Upper lobe of left lung (tissue), 6 donors: ENCODE measurements at regions not wholly inside any gene's neighbourhood (a gene's known extent, or its start where the extent isn't known, plus 50 kb on each side); places are given as distances from the start of the nearest gene placed in this dataset.
A peak's percentile ranks its signal among the peaks of the same experiment; 100 is the strongest.

Experiments used
- ATAC-seq, 2 donors: fragments of 200-7000 bp; cut with Tn5 transposase; one replicate each; pipeline ENCODE4 v1.9.1; 2022; ENCODE audit warnings: mild to moderate bottlenecking in 2 of 2, moderate library complexity in 2 of 2; ENCODE audit not compliant: low FRiP score in 2 of 2
- DNase-seq, 2 donors: peaks; one replicate each; pipeline ENCODE4 v3.0.0-alpha.2; 2019 to 2020
- H3K27ac ChIP-seq, 4 donors: fragments of 200-600 bp; sonication (generic); one replicate each; pipeline ENCODE4 v1.5.1; 2016 to 2019
- H3K27me3 ChIP-seq, 4 donors: fragments of 200-600 bp; sonication (generic); one replicate each; pipeline ENCODE4 v1.5.1; 2017 to 2019
- H3K36me3 ChIP-seq, 4 donors: fragments of 200-600 bp; sonication (generic); one replicate each; pipeline ENCODE4 v1.5.1; 2016 to 2019
- H3K4me1 ChIP-seq, 4 donors: fragments of 200-600 bp; sonication (generic); one replicate each; pipeline ENCODE4 v1.5.1; 2018 to 2019
- H3K4me3 ChIP-seq, 4 donors: fragments of 200-600 bp; sonication (generic); one replicate each; pipeline ENCODE4 v1.5.1; 2017 to 2019; ENCODE audit warnings: mild to moderate bottlenecking in 2 of 4, moderate library complexity in 1 of 4
- H3K9me3 ChIP-seq, 4 donors: fragments of 200-600 bp; sonication (generic); one replicate each; pipeline ENCODE4 v1.5.1; 2018 to 2019
- CTCF ChIP-seq, 6 experiments: fragments of 450-650 bp in 4 of 6; fragments of 200-600 bp in 2 of 6; sonication (generic) in 2 of 6; IDR thresholded peaks; one replicate each; pipeline ENCODE4 v1.5.1; 2016 to 2019; ENCODE audit warnings: antibody characterized with exemption in 6 of 6
- EP300 ChIP-seq, 4 donors: sonication (generic); formaldehyde crosslinking; IDR thresholded peaks; one replicate each; pipeline ENCODE4 v1.5.1; 2017; ENCODE audit warnings: antibody characterized with exemption in 4 of 4, control low read depth in 2 of 4
- POLR2A ChIP-seq, 4 donors: fragments of 450-650 bp; IDR thresholded peaks; one replicate each; pipeline ENCODE4 v1.5.1; 2016 to 2017; ENCODE audit warnings: antibody characterized with exemption in 4 of 4, mild to moderate bottlenecking in 2 of 4
- POLR2AphosphoS5 ChIP-seq, 2 donors: sonication (generic); formaldehyde crosslinking; IDR thresholded peaks; one replicate each; pipeline ENCODE4 v1.5.1; 2017; ENCODE audit warnings: antibody characterized with exemption in 2 of 2
- WGBS, 2 donors: methylation state at CpG; one replicate each; pipeline ENCODE4 v1.1.5; 2017 to 2018; 5-methylcytosine and 5-hydroxymethylcytosine counted together
- donor health status: DM: no; HTN: no; CAD: no; lungs with moderate emphysema.
- donor health status: DM: no; HTN: yes; CAD: no; lungs with severe emphysema.

GRCh38 chr7:157471259-157472125 lies 134.7 kb downstream of the DNAJB6 start:
- H3K4me1 ChIP-seq: no peaks in the 10 kb centered on the region
- H3K27me3 ChIP-seq: no peaks in the 10 kb centered on the region
- TF ChIP-seq POLR2A (IDR thresholded peaks at IDR 0.05): no peak
- no peak for TF ChIP-seq POLR2AphosphoS5 (IDR thresholded peaks at IDR 0.05)
- no peak for TF ChIP-seq CTCF (IDR thresholded peaks at IDR 0.05)
- TF ChIP-seq EP300 (IDR thresholded peaks at IDR 0.05): no peak
- H3K9me3 ChIP-seq: peaks cover 6 to 17% (median 12%) of the 10 kb centered on the region in 4 donors
- H3K36me3 ChIP-seq: no peaks in the 10 kb centered on the region
- H3K27ac ChIP-seq: peak overlapping the region in 1 of 4 donors; percentile 36
- no peak for DNase-seq
- no peak overlapping the region for H3K4me3 ChIP-seq
- 62 to 75% methylated on average over 6 to 11 of the region's 11 CpGs for WGBS, 2 donors
- no peak for ATAC-seq

- WGBS, 2 donors: 78 to 84% methylated on average over 5 to 10 of the region's 10 CpGs
- H3K36me3 ChIP-seq: no peaks in the 10 kb centered on the region
- H3K27me3 ChIP-seq: no peaks in the 10 kb centered on the region
- H3K4me1 ChIP-seq: no peaks in the 10 kb centered on the region
- peaks cover 6 to 17% (median 12%) of the 10 kb centered on the region in 4 donors for H3K9me3 ChIP-seq
- TF ChIP-seq POLR2A (IDR thresholded peaks at IDR 0.05) (no peak), CTCF (IDR thresholded peaks at IDR 0.05) (no peak), POLR2AphosphoS5 (IDR thresholded peaks at IDR 0.05) (no peak), EP300 (IDR thresholded peaks at IDR 0.05) (no peak)
- ATAC-seq (no peak), DNase-seq (no peak)
- H3K4me3 ChIP-seq: no peak overlapping the region
- H3K27ac ChIP-seq: peak overlapping the region in 1 of 4 donors; percentile 36
Measured at GRCh38 chr7:157472311-157473050, 135.7 kb downstream of the DNAJB6 start.

- WGBS, 2 donors: 71 to 72% methylated on average over 4 of the region's 4 CpGs
Measured at GRCh38 chr7:157473051-157473569, 136.3 kb downstream of the DNAJB6 start.

GRCh38 chr7:157474685-157475084 lies 137.9 kb downstream of the DNAJB6 start:
- Histone ChIP-seq H3K27me3 (no peaks in the 10 kb centered on the region), H3K9me3 (peaks cover 6 to 17% (median 12%) of the 10 kb centered on the region in 4 donors), H3K4me1 (no peaks in the 10 kb centered on the region), H3K36me3 (no peaks in the 10 kb centered on the region), H3K27ac (no peak overlapping the region), H3K4me3 (no peak overlapping the region)
- no peak for ATAC-seq
- TF ChIP-seq EP300 (IDR thresholded peaks at IDR 0.05) (no peak), POLR2A (IDR thresholded peaks at IDR 0.05) (no peak), CTCF (IDR thresholded peaks at IDR 0.05) (peak in 5 of 6 experiments; percentile 10 to 31 (median 14)), POLR2AphosphoS5 (IDR thresholded peaks at IDR 0.05) (no peak)
- DNase-seq: no peak
- 36 to 63% methylated on average over 9 to 12 of the region's 12 CpGs for WGBS, 2 donors

More at GRCh38 chr7:157473051-157473569, 136.3 kb downstream of the DNAJB6 start:
- no peak for ATAC-seq
- no peak for DNase-seq
- Histone ChIP-seq H3K4me1 (no peaks in the 10 kb centered on the region), H3K9me3 (peaks cover 6 to 17% (median 12%) of the 10 kb centered on the region in 4 donors), H3K27me3 (no peaks in the 10 kb centered on the region), H3K4me3 (no peak overlapping the region), H3K27ac (no peak overlapping the region), H3K36me3 (no peaks in the 10 kb centered on the region)
- TF ChIP-seq EP300 (IDR thresholded peaks at IDR 0.05) (no peak), POLR2AphosphoS5 (IDR thresholded peaks at IDR 0.05) (no peak), POLR2A (IDR thresholded peaks at IDR 0.05) (no peak), CTCF (IDR thresholded peaks at IDR 0.05) (no peak)
